GM23338 (cell line): ENCODE measurements at regions not wholly inside any gene's neighbourhood (a gene's known extent, or its start where the extent isn't known, plus 50 kb on each side); places are given as distances from the start of the nearest gene placed in this dataset.

ENCODE experiments used
- ATAC-seq: fragments of 200-7000 bp; cut with Tn5 transposase; 3 replicates; pipeline ENCODE4 v1.9.1; 2020
- DNase-seq: peaks from one replicate; pipeline ENCODE4 v3.0.0-alpha.2; 2015; ENCODE audit warnings: low spot score
- H2AFZ ChIP-seq: fragments of 200-600 bp; sonication (generic); 2 replicates; pipeline ENCODE4 v1.8.0; 2016; ENCODE audit warnings: antibody characterized with exemption, mild to moderate bottlenecking, moderate library complexity
- H3F3A ChIP-seq: fragments of 200-600 bp; sonication (generic); replicated peaks from 2 replicates; pipeline ENCODE4 v1.8.0; 2017; ENCODE audit warnings: antibody characterized with exemption, mixed run types, low read depth
- H3K27ac ChIP-seq: fragments of 200-600 bp; sonication (generic); 2 replicates; pipeline ENCODE4 v1.6.1; 2016; ENCODE audit warnings: low read depth
- H3K27me3 ChIP-seq: fragments of 200-600 bp; sonication (generic); 2 replicates; pipeline ENCODE4 v1.8.0; 2016; ENCODE audit warnings: mild to moderate bottlenecking, mixed run types, moderate library complexity; ENCODE audit not compliant: insufficient read depth
- H3K36me3 ChIP-seq: fragments of 200-600 bp; sonication (generic); 2 replicates; pipeline ENCODE4 v1.8.0; 2016; ENCODE audit warnings: mild to moderate bottlenecking; ENCODE audit not compliant: insufficient read depth
- H3K4me1 ChIP-seq: fragments of 200-600 bp; sonication (generic); 2 replicates; pipeline ENCODE4 v1.8.0; 2016; ENCODE audit warnings: mild to moderate bottlenecking, moderate library complexity; ENCODE audit not compliant: insufficient read depth
- H3K4me2 ChIP-seq: fragments of 200-600 bp; sonication (generic); 2 replicates; pipeline ENCODE4 v1.7.1; 2017; ENCODE audit warnings: mixed run types
- H3K4me3 ChIP-seq: fragments of 200-600 bp; sonication (generic); 2 replicates; pipeline ENCODE4 v1.6.1; 2016; ENCODE audit warnings: mixed run types
- H3K79me2 ChIP-seq: fragments of 200-600 bp; sonication (generic); replicated peaks from 2 replicates; pipeline ENCODE4 v1.8.0; 2017; ENCODE audit warnings: mild to moderate bottlenecking; ENCODE audit not compliant: insufficient read depth
- H3K9me2 ChIP-seq: fragments of 200-600 bp; sonication (generic); 2 replicates; pipeline ENCODE4 v1.8.0; 2017; ENCODE audit not compliant: insufficient read depth
- H4K20me1 ChIP-seq: fragments of 200-600 bp; sonication (generic); replicated peaks from 2 replicates; pipeline ENCODE4 v1.8.0; 2017; ENCODE audit warnings: mild to moderate bottlenecking; ENCODE audit not compliant: insufficient read depth
- H3K27ac Mint-ChIP-seq: 2 replicates; pipeline ENCODE4 v1.8.0; 2020; ENCODE audit warnings: inconsistent platforms, mild to moderate bottlenecking, moderate library complexity, mixed read lengths
- H3K27me3 Mint-ChIP-seq: 3 replicates; pipeline ENCODE4 v1.8.0; 2022; ENCODE audit warnings: low read depth, mild to moderate bottlenecking, moderate library complexity, mixed read lengths, inconsistent platforms; ENCODE audit not compliant: insufficient read depth, poor library complexity
- H3K36me3 Mint-ChIP-seq: 3 replicates; pipeline ENCODE4 v1.8.0; 2021; ENCODE audit warnings: low read depth, mild to moderate bottlenecking, inconsistent platforms, moderate library complexity, mixed read lengths
- H3K4me1 Mint-ChIP-seq: 3 replicates; pipeline ENCODE4 v1.8.0; 2020; ENCODE audit warnings: mild to moderate bottlenecking, inconsistent platforms, mixed read lengths
- H3K4me3 Mint-ChIP-seq: 3 replicates; pipeline ENCODE4 v1.8.0; 2021; ENCODE audit warnings: moderate library complexity, mild to moderate bottlenecking, inconsistent platforms, mixed read lengths
- H3K9me3 Mint-ChIP-seq: 3 replicates; pipeline ENCODE4 v1.8.0; 2020; ENCODE audit warnings: moderate library complexity, mild to moderate bottlenecking, inconsistent platforms, mixed read lengths
- CREB1 ChIP-seq: fragments of 250-450 bp; sonication (Bioruptor Pico); IDR thresholded peaks from 2 replicates; pipeline ENCODE4 v1.5.0; 2020; ENCODE audit warnings: low read depth, mild to moderate bottlenecking, moderate library complexity
- CTCF ChIP-seq, 2 experiments: fragments of 200-600 bp in 1 of 2; sonication (generic) in 1 of 2; conservative IDR thresholded peaks; 2 replicates each; pipeline versions ENCODE4 v1.5.1 to v1.6.1; 2016 to 2017; ENCODE audit warnings: antibody characterized with exemption in 2 of 2, low read depth in 2 of 2, mild to moderate bottlenecking in 2 of 2, moderate library complexity in 1 of 2
- EZH2 ChIP-seq: fragments of 200-600 bp; sonication (generic); IDR thresholded peaks from one replicate; pipeline ENCODE4 v1.8.0; 2017; ENCODE audit warnings: antibody characterized with exemption, mild to moderate bottlenecking, low read depth; ENCODE audit not compliant: unreplicated experiment
- EZH2phosphoT487 ChIP-seq: fragments of 200-600 bp; sonication (generic); IDR thresholded peaks from one replicate; pipeline ENCODE4 v1.8.1; 2018; ENCODE audit warnings: antibody characterized with exemption; ENCODE audit not compliant: unreplicated experiment
- JUNB ChIP-seq: IDR thresholded peaks from one replicate; pipeline ENCODE4 v1.6.1; 2016; ENCODE audit warnings: antibody characterized with exemption; ENCODE audit not compliant: unreplicated experiment
- NANOG ChIP-seq: IDR thresholded peaks from 2 replicates; pipeline ENCODE4 v1.6.1; 2016; ENCODE audit warnings: antibody characterized with exemption, borderline replicate concordance
- POLR2AphosphoS5 ChIP-seq: IDR thresholded peaks from 2 replicates; pipeline ENCODE4 v1.6.1; 2016; ENCODE audit warnings: antibody characterized with exemption, low read depth
- STAT1 ChIP-seq: IDR thresholded peaks from one replicate; pipeline ENCODE4 v1.6.1; 2016; ENCODE audit warnings: antibody characterized with exemption; ENCODE audit not compliant: unreplicated experiment
- ZNF114 ChIP-seq: fragments of 250-450 bp; sonication (Bioruptor Pico); IDR thresholded peaks from 2 replicates; pipeline ENCODE4 v1.5.0; 2020; ENCODE audit warnings: mild to moderate bottlenecking, moderate library complexity
- ZNF331 ChIP-seq: fragments of 250-450 bp; sonication (Bioruptor Pico); IDR thresholded peaks from 2 replicates; pipeline ENCODE4 v1.5.0; 2020; ENCODE audit warnings: low read depth, mild to moderate bottlenecking, moderate library complexity
- ZNF462 ChIP-seq: fragments of 250-450 bp; sonication (Bioruptor Pico); IDR thresholded peaks from 2 replicates; pipeline ENCODE4 v1.5.0; 2020; ENCODE audit warnings: mild to moderate bottlenecking, moderate library complexity
- TF ChIP-seq, protein P1 (sequence below): IDR thresholded peaks from 2 replicates; pipeline ENCODE4 v1.6.1; 2016; ENCODE audit warnings: antibody characterized with exemption
- TF ChIP-seq, protein P2 (sequence below): IDR thresholded peaks from one replicate; pipeline ENCODE4 v1.6.1; 2018; ENCODE audit warnings: antibody characterized with exemption; ENCODE audit not compliant: unreplicated experiment

DNA sequence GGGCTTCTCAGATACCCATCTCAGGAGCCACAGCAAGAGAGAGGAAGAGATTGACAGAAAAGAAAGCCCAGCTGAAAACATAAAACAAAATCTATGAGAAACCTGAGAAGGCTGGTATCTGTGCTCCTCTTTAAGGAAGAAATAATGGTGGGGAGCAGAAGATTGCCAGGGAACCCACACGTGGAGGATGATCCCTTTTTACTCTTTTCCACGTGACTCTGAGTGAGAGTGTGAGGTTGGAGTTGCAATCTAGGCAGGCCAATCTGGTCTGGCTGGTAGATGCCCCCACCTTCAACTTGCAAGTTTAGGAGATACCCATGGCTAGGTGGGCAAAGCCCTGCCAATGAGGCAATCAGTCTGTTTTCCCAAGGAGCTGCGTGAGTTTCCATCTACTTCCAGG lies 202.3 kb downstream of the TENT4A start:
- no peak for ATAC-seq
- H3K27ac ChIP-seq: no peak overlapping the region
- H3K36me3 Mint-ChIP-seq: no peaks in the 10 kb centered on the region
- H3K4me2 ChIP-seq: no peak overlapping the region
- no peak overlapping the region for H2AFZ ChIP-seq
- H3K27me3 ChIP-seq: no peaks in the 10 kb centered on the region
- no peaks in the 10 kb centered on the region for H3F3A ChIP-seq
- H3K4me1 ChIP-seq: no peaks in the 10 kb centered on the region
- no peaks in the 10 kb centered on the region for H3K27me3 Mint-ChIP-seq
- H3K36me3 ChIP-seq: no peaks in the 10 kb centered on the region
- no peaks in the 10 kb centered on the region for H3K9me2 ChIP-seq
- peaks cover 6% of the 10 kb centered on the region; the same call in 1 of the 3 replicates for H3K9me3 Mint-ChIP-seq
- DNase-seq: no peak
- TF ChIP-seq CREB1 (CRISPR knock-in tag): no peak
- no peak for TF ChIP-seq CTCF (conservative IDR thresholded peaks at IDR 0.05; ENCODE audit: low read depth in 2 of 2)
- no peak for TF ChIP-seq ZNF462 (CRISPR knock-in tag)
- no peak for TF ChIP-seq JUNB
- no peak for TF ChIP-seq POLR2AphosphoS5
- no peak for TF ChIP-seq EZH2phosphoT487
- TF ChIP-seq EZH2: no peak
- TF ChIP-seq, protein P1, sequence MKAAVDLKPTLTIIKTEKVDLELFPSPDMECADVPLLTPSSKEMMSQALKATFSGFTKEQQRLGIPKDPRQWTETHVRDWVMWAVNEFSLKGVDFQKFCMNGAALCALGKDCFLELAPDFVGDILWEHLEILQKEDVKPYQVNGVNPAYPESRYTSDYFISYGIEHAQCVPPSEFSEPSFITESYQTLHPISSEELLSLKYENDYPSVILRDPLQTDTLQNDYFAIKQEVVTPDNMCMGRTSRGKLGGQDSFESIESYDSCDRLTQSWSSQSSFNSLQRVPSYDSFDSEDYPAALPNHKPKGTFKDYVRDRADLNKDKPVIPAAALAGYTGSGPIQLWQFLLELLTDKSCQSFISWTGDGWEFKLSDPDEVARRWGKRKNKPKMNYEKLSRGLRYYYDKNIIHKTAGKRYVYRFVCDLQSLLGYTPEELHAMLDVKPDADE: no peak
- no peak for TF ChIP-seq ZNF114 (CRISPR knock-in tag)
- TF ChIP-seq NANOG: no peak
- TF ChIP-seq STAT1: no peak
- TF ChIP-seq, protein P2, sequence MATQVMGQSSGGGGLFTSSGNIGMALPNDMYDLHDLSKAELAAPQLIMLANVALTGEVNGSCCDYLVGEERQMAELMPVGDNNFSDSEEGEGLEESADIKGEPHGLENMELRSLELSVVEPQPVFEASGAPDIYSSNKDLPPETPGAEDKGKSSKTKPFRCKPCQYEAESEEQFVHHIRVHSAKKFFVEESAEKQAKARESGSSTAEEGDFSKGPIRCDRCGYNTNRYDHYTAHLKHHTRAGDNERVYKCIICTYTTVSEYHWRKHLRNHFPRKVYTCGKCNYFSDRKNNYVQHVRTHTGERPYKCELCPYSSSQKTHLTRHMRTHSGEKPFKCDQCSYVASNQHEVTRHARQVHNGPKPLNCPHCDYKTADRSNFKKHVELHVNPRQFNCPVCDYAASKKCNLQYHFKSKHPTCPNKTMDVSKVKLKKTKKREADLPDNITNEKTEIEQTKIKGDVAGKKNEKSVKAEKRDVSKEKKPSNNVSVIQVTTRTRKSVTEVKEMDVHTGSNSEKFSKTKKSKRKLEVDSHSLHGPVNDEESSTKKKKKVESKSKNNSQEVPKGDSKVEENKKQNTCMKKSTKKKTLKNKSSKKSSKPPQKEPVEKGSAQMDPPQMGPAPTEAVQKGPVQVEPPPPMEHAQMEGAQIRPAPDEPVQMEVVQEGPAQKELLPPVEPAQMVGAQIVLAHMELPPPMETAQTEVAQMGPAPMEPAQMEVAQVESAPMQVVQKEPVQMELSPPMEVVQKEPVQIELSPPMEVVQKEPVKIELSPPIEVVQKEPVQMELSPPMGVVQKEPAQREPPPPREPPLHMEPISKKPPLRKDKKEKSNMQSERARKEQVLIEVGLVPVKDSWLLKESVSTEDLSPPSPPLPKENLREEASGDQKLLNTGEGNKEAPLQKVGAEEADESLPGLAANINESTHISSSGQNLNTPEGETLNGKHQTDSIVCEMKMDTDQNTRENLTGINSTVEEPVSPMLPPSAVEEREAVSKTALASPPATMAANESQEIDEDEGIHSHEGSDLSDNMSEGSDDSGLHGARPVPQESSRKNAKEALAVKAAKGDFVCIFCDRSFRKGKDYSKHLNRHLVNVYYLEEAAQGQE: no peak
- no peak for TF ChIP-seq ZNF331 (CRISPR knock-in tag)
- no peaks in the 10 kb centered on the region for H3K79me2 ChIP-seq
- 0 out of 3 replicates have a peak, but pooled peaks cover 2% of the 10 kb centered on the region for H3K4me1 Mint-ChIP-seq
- H3K27ac Mint-ChIP-seq: no peak overlapping the region
- no peak overlapping the region for H3K4me3 Mint-ChIP-seq
- no peak overlapping the region for H3K4me3 ChIP-seq
- no peaks in the 10 kb centered on the region for H4K20me1 ChIP-seq
